ENCODE measurements at regions not wholly inside any gene's neighbourhood (a gene's known extent, or its start where the extent isn't known, plus 50 kb on each side); places are given as distances from the start of the nearest gene placed in this dataset.

DNA sequence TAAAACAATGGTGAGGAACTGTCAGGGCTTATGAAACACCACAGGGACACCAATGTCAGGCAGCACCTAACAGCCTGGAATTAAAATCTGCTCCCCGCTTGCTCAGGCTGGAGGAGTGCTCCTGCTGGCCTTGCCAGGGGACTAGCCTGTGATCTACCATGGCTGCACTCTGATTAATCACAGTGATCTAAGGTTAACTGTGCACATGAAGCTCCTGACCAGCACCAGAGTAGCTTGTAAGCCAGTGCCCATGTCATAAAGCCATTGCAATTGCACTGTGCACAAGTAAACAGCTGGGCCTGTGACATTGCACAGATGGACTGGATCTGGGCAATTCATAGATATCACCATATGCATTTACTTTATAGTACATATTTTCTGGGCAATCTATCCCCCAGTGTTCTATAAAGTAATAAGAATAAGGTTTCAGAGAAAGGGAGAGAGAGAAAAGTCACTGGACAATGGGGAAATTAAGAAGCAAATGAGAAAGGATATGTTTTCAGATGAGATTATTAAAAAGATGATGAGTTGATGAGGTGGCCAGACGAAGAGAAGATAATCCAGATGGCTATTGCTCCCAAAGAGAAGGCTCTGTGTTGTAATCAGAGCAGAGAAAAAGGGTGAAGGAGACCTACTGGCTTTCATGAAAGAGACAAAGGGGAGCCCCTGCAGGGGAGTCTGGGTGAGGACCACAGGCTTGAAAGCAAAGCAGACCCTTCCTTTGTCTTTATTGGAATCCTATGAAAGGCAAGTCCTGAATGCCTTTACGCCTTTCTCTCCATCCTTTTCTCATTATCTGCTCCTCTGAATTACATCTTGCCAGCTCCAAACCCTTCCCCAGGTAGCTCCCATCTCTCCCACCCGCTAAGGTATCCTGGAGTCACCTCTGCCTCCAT lies 145.8 kb downstream of the SLC38A6 start:
- Histone ChIP-seq H4K12ac (ENCODE audit: low read depth, low read length) (no peak overlapping the region), H4K8ac (ENCODE audit: low read depth, low read length) (no peak overlapping the region), H3K4ac (ENCODE audit: low read depth, low read length) (no peak overlapping the region), H3K4me3 (ENCODE audit: low read depth, low read length) (no peak overlapping the region), H3K27ac (ENCODE audit: low read depth, low read length) (no peak overlapping the region), H2BK5ac (ENCODE audit: low read depth, low read length, poor library complexity) (no peak overlapping the region), H2AK5ac (ENCODE audit: low read length) (no peak overlapping the region), H3K9me3 (ENCODE audit: insufficient read depth, low read depth, low read length) (peaks cover 1% of the 10 kb centered on the region), H4K91ac (ENCODE audit: low read depth, low read length) (no peak overlapping the region), H3K14ac (ENCODE audit: low read length) (no peak overlapping the region), H3K18ac (ENCODE audit: low read length) (no peak overlapping the region), H3K4me2 (ENCODE audit: low read length) (no peak overlapping the region), H3K79me2 (ENCODE audit: control insufficient read depth, insufficient read depth, low read length, poor library complexity) (no peaks in the 10 kb centered on the region), H2BK120ac (ENCODE audit: insufficient read depth, low read length, poor library complexity) (no peak overlapping the region), H2BK12ac (ENCODE audit: low read length) (no peak overlapping the region), H2AFZ (ENCODE audit: insufficient read depth, low read length, poor library complexity) (no peak overlapping the region), H3K36me3 (ENCODE audit: control insufficient read depth in 1 of 2, insufficient read depth in 2 of 2, low read length in 2 of 2) (no peaks in the 10 kb centered on the region), H3K27me3 (ENCODE audit: insufficient read depth, low read length) (no peaks in the 10 kb centered on the region), H3K23ac (ENCODE audit: low read length) (no peak overlapping the region), H3K4me1 (ENCODE audit: control insufficient read depth in 1 of 2, insufficient read depth in 2 of 2, low read length in 2 of 2) (no peaks in the 10 kb centered on the region), H3K79me1 (ENCODE audit: low read length) (no peaks in the 10 kb centered on the region), H3K9ac (ENCODE audit: low read length) (no peak overlapping the region)
- no CpG with 5 or more reads among the region's 4 CpGs for WGBS (ENCODE audit: extremely low coverage, insufficient coverage, insufficient read length)
- DNase-seq = no peak

GRCh38 chr14:61125867-61126572 lies 145.0 kb downstream of the SLC38A6 start:
- H3K4ac ChIP-seq (ENCODE audit: low read depth, low read length) = no peak overlapping the region
- no CpG with 5 or more reads among the region's 10 CpGs for WGBS (ENCODE audit: extremely low coverage, insufficient coverage, insufficient read length)
- H4K8ac ChIP-seq (ENCODE audit: low read depth, low read length) = no peak overlapping the region
- H2BK12ac ChIP-seq (ENCODE audit: low read length) = no peak overlapping the region
- H2BK120ac ChIP-seq (ENCODE audit: insufficient read depth, low read length, poor library complexity) = no peak overlapping the region
- no peak overlapping the region for H4K12ac ChIP-seq (ENCODE audit: low read depth, low read length)
- H3K9me3 ChIP-seq (ENCODE audit: insufficient read depth, low read depth, low read length) = peaks cover 1% of the 10 kb centered on the region
- no peak overlapping the region for H2AFZ ChIP-seq (ENCODE audit: insufficient read depth, low read length, poor library complexity)
- no peak overlapping the region for H4K91ac ChIP-seq (ENCODE audit: low read depth, low read length)
- H3K27ac ChIP-seq (ENCODE audit: low read depth, low read length) = no peak overlapping the region
- no peak overlapping the region for H2AK5ac ChIP-seq (ENCODE audit: low read length)
- H3K4me1 ChIP-seq (ENCODE audit: control insufficient read depth in 1 of 2, insufficient read depth in 2 of 2, low read length in 2 of 2) = no peaks in the 10 kb centered on the region
- no peak overlapping the region for H3K23ac ChIP-seq (ENCODE audit: low read length)
- no peaks in the 10 kb centered on the region for H3K36me3 ChIP-seq (ENCODE audit: control insufficient read depth in 1 of 2, insufficient read depth in 2 of 2, low read length in 2 of 2)
- DNase-seq = no peak
- no peak overlapping the region for H3K14ac ChIP-seq (ENCODE audit: low read length)
- H3K79me1 ChIP-seq (ENCODE audit: low read length) = no peaks in the 10 kb centered on the region
- H3K27me3 ChIP-seq (ENCODE audit: insufficient read depth, low read length) = no peaks in the 10 kb centered on the region
- H3K79me2 ChIP-seq (ENCODE audit: control insufficient read depth, insufficient read depth, low read length, poor library complexity) = no peaks in the 10 kb centered on the region
- no peak overlapping the region for H3K4me3 ChIP-seq (ENCODE audit: low read depth, low read length)
- H2BK5ac ChIP-seq (ENCODE audit: low read depth, low read length, poor library complexity) = no peak overlapping the region
- no peak overlapping the region for H3K9ac ChIP-seq (ENCODE audit: low read length)
- H3K18ac ChIP-seq (ENCODE audit: low read length) = no peak overlapping the region
- no peak overlapping the region for H3K4me2 ChIP-seq (ENCODE audit: low read length)

- Histone ChIP-seq H4K8ac (ENCODE audit: low read depth, low read length) (no peak overlapping the region), H3K4ac (ENCODE audit: low read depth, low read length) (no peak overlapping the region), H2AK5ac (ENCODE audit: low read length) (no peak overlapping the region), H3K27me3 (ENCODE audit: insufficient read depth, low read length) (peaks cover 2% of the 10 kb centered on the region), H3K4me2 (ENCODE audit: low read length) (no peak overlapping the region), H3K4me1 (ENCODE audit: control insufficient read depth in 1 of 2, insufficient read depth in 2 of 2, low read length in 2 of 2) (no peaks in the 10 kb centered on the region), H2BK5ac (ENCODE audit: low read depth, low read length, poor library complexity) (no peak overlapping the region), H2BK120ac (ENCODE audit: insufficient read depth, low read length, poor library complexity) (no peak overlapping the region), H4K12ac (ENCODE audit: low read depth, low read length) (no peak overlapping the region), H3K14ac (ENCODE audit: low read length) (no peak overlapping the region), H3K79me1 (ENCODE audit: low read length) (no peaks in the 10 kb centered on the region), H3K79me2 (ENCODE audit: control insufficient read depth, insufficient read depth, low read length, poor library complexity) (no peaks in the 10 kb centered on the region), H3K9me3 (ENCODE audit: insufficient read depth, low read depth, low read length) (peaks cover 5% of the 10 kb centered on the region), H3K23ac (ENCODE audit: low read length) (no peak overlapping the region), H3K4me3 (ENCODE audit: low read depth, low read length) (no peak overlapping the region), H3K36me3 (ENCODE audit: control insufficient read depth in 1 of 2, insufficient read depth in 2 of 2, low read length in 2 of 2) (no peaks in the 10 kb centered on the region), H4K91ac (ENCODE audit: low read depth, low read length) (no peak overlapping the region), H3K9ac (ENCODE audit: low read length) (no peak overlapping the region), H2AFZ (ENCODE audit: insufficient read depth, low read length, poor library complexity) (no peak overlapping the region), H3K18ac (ENCODE audit: low read length) (no peak overlapping the region), H3K27ac (ENCODE audit: low read depth, low read length) (no peak overlapping the region), H2BK12ac (ENCODE audit: low read length) (no peak overlapping the region)
- no CpG with 5 or more reads among the region's 10 CpGs for WGBS (ENCODE audit: extremely low coverage, insufficient coverage, insufficient read length)
- DNase-seq = no peak
Measured at GRCh38 chr14:61125041-61125866, 144.2 kb downstream of the SLC38A6 start.

DNA sequence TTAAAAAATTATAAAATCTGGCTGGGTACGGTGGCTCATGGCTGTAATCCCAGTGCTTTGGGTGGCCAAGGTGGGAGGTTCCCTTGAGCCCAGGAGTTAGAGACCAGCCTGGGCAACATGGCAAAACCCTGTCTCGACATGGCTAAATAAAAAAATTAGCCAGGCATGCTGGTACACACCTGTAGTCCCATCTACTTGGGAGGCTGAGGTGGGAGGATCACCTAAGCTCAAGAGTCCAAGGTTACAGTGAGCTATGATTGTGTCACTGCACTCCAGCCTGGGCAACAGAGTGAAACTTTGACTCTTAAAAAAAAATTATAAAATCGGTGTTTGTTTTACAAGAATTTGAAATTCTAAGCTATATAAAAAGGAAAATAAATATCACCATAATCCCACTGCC lies 141.8 kb downstream of the SLC38A6 start:
- no peaks in the 10 kb centered on the region for H3K36me3 ChIP-seq (ENCODE audit: control insufficient read depth in 1 of 2, insufficient read depth in 2 of 2, low read length in 2 of 2)
- H2AFZ ChIP-seq (ENCODE audit: insufficient read depth, low read length, poor library complexity) = no peak overlapping the region
- no peak overlapping the region for H2BK120ac ChIP-seq (ENCODE audit: insufficient read depth, low read length, poor library complexity)
- no peaks in the 10 kb centered on the region for H3K4me1 ChIP-seq (ENCODE audit: control insufficient read depth in 1 of 2, insufficient read depth in 2 of 2, low read length in 2 of 2)
- no peak overlapping the region for H3K4ac ChIP-seq (ENCODE audit: low read depth, low read length)
- no peak overlapping the region for H3K4me3 ChIP-seq (ENCODE audit: low read depth, low read length)
- no peak overlapping the region for H3K9ac ChIP-seq (ENCODE audit: low read length)
- H2BK5ac ChIP-seq (ENCODE audit: low read depth, low read length, poor library complexity) = no peak overlapping the region
- no peak overlapping the region for H3K23ac ChIP-seq (ENCODE audit: low read length)
- DNase-seq = no peak
- no peak overlapping the region for H4K8ac ChIP-seq (ENCODE audit: low read depth, low read length)
- no peak overlapping the region for H3K18ac ChIP-seq (ENCODE audit: low read length)
- no peaks in the 10 kb centered on the region for H3K79me2 ChIP-seq (ENCODE audit: control insufficient read depth, insufficient read depth, low read length, poor library complexity)
- H3K27ac ChIP-seq (ENCODE audit: low read depth, low read length) = no peak overlapping the region
- H2BK12ac ChIP-seq (ENCODE audit: low read length) = no peak overlapping the region
- peaks cover 4% of the 10 kb centered on the region for H3K9me3 ChIP-seq (ENCODE audit: insufficient read depth, low read depth, low read length)
- no peaks in the 10 kb centered on the region for H3K79me1 ChIP-seq (ENCODE audit: low read length)
- no peak overlapping the region for H3K14ac ChIP-seq (ENCODE audit: low read length)
- no peak overlapping the region for H4K12ac ChIP-seq (ENCODE audit: low read depth, low read length)
- peaks cover 2% of the 10 kb centered on the region for H3K27me3 ChIP-seq (ENCODE audit: insufficient read depth, low read length)
- no CpG with 5 or more reads among the region's 3 CpGs for WGBS (ENCODE audit: extremely low coverage, insufficient coverage, insufficient read length)
- H4K91ac ChIP-seq (ENCODE audit: low read depth, low read length) = no peak overlapping the region
- no peak overlapping the region for H2AK5ac ChIP-seq (ENCODE audit: low read length)
- no peak overlapping the region for H3K4me2 ChIP-seq (ENCODE audit: low read length)

All from trophoblast cell (in vitro differentiated cells and primary cell).